ENCODE measurements at regions not wholly inside any gene's neighbourhood (a gene's known extent, or its start where the extent isn't known, plus 50 kb on each side); places are given as distances from the start of the nearest gene placed in this dataset.

DNA sequence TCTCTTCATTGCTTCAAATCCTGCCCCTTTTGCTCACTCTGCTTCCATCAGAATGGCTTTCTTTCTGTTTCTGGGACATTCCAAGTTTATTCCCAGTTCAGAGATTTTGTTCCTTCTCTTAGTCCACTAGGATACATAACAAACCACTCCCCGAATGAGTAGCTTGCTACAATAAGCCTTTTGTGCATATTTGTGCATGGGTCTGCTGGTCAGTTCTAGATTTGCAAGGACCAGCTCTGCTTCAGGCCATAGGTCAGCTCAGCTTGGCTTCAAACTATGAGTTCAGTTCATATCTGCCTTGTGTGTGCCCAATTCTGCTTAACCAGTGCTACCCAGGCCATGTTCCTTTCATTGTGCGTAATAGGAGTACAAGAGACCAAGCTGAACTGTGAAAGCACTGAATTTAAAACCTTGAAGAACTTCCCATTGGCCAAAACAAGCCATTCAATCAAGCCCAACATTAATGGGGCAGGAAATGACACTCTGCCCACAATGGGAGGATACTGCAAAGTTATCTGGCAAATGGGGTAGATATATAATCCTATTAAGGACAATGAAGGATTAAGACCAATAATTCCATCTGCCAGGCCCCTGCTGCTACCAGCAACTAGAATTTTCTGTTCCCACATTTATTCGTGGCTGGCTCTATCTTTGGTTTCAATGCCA, 328.8 kb downstream of the PRELID2 start:
- TF ChIP-seq, protein P1, sequence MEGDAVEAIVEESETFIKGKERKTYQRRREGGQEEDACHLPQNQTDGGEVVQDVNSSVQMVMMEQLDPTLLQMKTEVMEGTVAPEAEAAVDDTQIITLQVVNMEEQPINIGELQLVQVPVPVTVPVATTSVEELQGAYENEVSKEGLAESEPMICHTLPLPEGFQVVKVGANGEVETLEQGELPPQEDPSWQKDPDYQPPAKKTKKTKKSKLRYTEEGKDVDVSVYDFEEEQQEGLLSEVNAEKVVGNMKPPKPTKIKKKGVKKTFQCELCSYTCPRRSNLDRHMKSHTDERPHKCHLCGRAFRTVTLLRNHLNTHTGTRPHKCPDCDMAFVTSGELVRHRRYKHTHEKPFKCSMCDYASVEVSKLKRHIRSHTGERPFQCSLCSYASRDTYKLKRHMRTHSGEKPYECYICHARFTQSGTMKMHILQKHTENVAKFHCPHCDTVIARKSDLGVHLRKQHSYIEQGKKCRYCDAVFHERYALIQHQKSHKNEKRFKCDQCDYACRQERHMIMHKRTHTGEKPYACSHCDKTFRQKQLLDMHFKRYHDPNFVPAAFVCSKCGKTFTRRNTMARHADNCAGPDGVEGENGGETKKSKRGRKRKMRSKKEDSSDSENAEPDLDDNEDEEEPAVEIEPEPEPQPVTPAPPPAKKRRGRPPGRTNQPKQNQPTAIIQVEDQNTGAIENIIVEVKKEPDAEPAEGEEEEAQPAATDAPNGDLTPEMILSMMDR (IDR thresholded peaks at IDR 0.05) = no peak
- TF ChIP-seq POLR2A (IDR thresholded peaks at IDR 0.05) = no peak
